Breast epithelium (tissue), 3 donors: ENCODE measurements at regions not wholly inside any gene's neighbourhood (a gene's known extent, or its start where the extent isn't known, plus 50 kb on each side); places are given as distances from the start of the nearest gene placed in this dataset.

Experiments
- POLR2AphosphoS5 ChIP-seq, 3 donors: sonication (generic); formaldehyde crosslinking; IDR thresholded peaks; one replicate each; pipeline ENCODE4 v1.6.1; 2017; ENCODE audit warnings: antibody characterized with exemption in 3 of 3
- TF ChIP-seq, protein P1 (sequence below), 3 donors: fragments of 450-650 bp; IDR thresholded peaks; one replicate each; pipeline ENCODE4 v1.5.1; 2016 to 2017; ENCODE audit warnings: antibody characterized with exemption in 3 of 3, mild to moderate bottlenecking in 3 of 3, moderate library complexity in 3 of 3

DNA sequence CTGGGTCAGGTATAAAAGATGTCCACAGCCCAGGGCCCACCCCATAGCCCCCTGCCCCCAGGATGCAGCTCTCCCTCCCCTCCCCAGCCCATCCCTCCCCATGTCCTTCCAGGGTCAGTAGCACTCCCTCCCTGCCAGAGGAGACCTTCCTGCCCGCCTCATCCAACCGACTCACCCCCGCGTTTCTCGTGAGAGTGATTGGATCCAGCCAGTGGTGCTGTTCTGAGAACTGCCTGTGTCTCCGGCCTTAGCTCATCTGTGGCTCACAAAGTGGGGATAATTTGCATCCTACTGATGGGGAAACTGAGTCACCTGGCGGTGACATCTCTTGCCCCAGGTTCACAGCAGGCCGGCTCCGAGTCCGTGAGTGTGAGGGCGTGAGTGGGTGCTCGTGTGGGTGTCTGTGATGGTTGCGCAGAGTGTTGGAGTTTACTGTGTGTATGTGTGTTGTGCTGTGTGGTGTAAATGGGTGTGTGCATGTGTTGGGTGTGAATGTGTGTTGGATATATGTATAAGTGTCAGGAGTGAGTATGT lies 90.7 kb upstream of the GSE1 start:
- TF ChIP-seq POLR2AphosphoS5 (IDR thresholded peaks at IDR 0.05): no peak
- TF ChIP-seq, protein P1, sequence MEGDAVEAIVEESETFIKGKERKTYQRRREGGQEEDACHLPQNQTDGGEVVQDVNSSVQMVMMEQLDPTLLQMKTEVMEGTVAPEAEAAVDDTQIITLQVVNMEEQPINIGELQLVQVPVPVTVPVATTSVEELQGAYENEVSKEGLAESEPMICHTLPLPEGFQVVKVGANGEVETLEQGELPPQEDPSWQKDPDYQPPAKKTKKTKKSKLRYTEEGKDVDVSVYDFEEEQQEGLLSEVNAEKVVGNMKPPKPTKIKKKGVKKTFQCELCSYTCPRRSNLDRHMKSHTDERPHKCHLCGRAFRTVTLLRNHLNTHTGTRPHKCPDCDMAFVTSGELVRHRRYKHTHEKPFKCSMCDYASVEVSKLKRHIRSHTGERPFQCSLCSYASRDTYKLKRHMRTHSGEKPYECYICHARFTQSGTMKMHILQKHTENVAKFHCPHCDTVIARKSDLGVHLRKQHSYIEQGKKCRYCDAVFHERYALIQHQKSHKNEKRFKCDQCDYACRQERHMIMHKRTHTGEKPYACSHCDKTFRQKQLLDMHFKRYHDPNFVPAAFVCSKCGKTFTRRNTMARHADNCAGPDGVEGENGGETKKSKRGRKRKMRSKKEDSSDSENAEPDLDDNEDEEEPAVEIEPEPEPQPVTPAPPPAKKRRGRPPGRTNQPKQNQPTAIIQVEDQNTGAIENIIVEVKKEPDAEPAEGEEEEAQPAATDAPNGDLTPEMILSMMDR (IDR thresholded peaks at IDR 0.05): no peak
